T47D (cell line): ENCODE measurements at regions not wholly inside any gene's neighbourhood (a gene's known extent, or its start where the extent isn't known, plus 50 kb on each side); places are given as distances from the start of the nearest gene placed in this dataset.

Source experiments
- DNase-seq, 2 experiments: peaks; one replicate each; pipeline versions ENCODE4 v3.0.0 to v3.0.0-alpha.2; 2011 to 2012; ENCODE audit warnings: low read depth in 1 of 2, low spot score in 1 of 2
- JUND ChIP-seq: IDR thresholded peaks from 2 replicates; pipeline ENCODE4 v1.6.1; 2012; ENCODE audit warnings: low read depth
- in situ Hi-C: cut with HindIII; loops from 2 replicates; pipeline ENCODE4 v1.10.0; 2016; ENCODE audit warnings: low sequenced_read_pairs, low pct_unique_long_range_greater_than_20kb

- DNase-seq, result no peak
- in situ Hi-C loops, result no loop called here
- TF ChIP-seq JUND, result no peak
These were observed 141.0 kb downstream of the NR4A2 start for GRCh38 chr2:156191527-156191926.

- no peak for DNase-seq
- no peak for TF ChIP-seq JUND
- in situ Hi-C loops, result no loop called here
These were observed 142.0 kb downstream of the NR4A2 start for GRCh38 chr2:156190517-156190916.

GRCh38 chr2:156189584-156189983 is 142.9 kb downstream of the NR4A2 start:
- in situ Hi-C loops, result no loop called here
- no peak for DNase-seq
- TF ChIP-seq JUND, result no peak

GRCh38 chr2:156189143-156189542 is 143.4 kb downstream of the NR4A2 start:
- DNase-seq, result no peak
- TF ChIP-seq JUND, result no peak
- in situ Hi-C loops, result no loop called here

GRCh38 chr2:156182132-156182531 is 150.4 kb downstream of the NR4A2 start:
- in situ Hi-C loops, result no loop called here
- TF ChIP-seq JUND, result 0 out of 2 replicates have a peak, but pooled peaks have one; percentile 16
- peak; percentile 21 to 96 for DNase-seq

GRCh38 chr2:156181208-156181607 is 151.3 kb downstream of the NR4A2 start:
- no peak for TF ChIP-seq JUND
- no peak for DNase-seq
- in situ Hi-C loops, result no loop called here

- no peak for DNase-seq
- TF ChIP-seq JUND, result no peak
- in situ Hi-C loops, result no loop called here
These were observed 154.9 kb downstream of the NR4A2 start for GRCh38 chr2:156177654-156178053.

GRCh38 chr2:156175946-156176345 is 156.6 kb downstream of the NR4A2 start:
- DNase-seq, result peak in 1 of 2 experiments; percentile 73
- in situ Hi-C loops, result no loop called here
- TF ChIP-seq JUND, result no peak

- no peak for DNase-seq
- no peak for TF ChIP-seq JUND
- in situ Hi-C loops, result no loop called here
These were observed 161.6 kb downstream of the NR4A2 start for GRCh38 chr2:156170929-156171328.

GRCh38 chr2:156165742-156166141 is 166.8 kb downstream of the NR4A2 start:
- DNase-seq, result peak in 1 of 2 experiments; percentile 35
- no peak for TF ChIP-seq JUND
- in situ Hi-C loops, result no loop called here

- in situ Hi-C loops, result no loop called here
- no peak for TF ChIP-seq JUND
- DNase-seq, result no peak
These were observed 168.3 kb downstream of the NR4A2 start for GRCh38 chr2:156164091-156164720.

- TF ChIP-seq JUND, result no peak
- no peak for DNase-seq
- in situ Hi-C loops, result no loop called here
These were observed 173.7 kb downstream of the NR4A2 start for GRCh38 chr2:156158808-156159207.

- TF ChIP-seq JUND, result no peak
- in situ Hi-C loops, result no loop called here
- DNase-seq, result no peak
These were observed 174.9 kb downstream of the NR4A2 start for GRCh38 chr2:156157670-156158069.

GRCh38 chr2:156156580-156156979 is 175.9 kb downstream of the NR4A2 start:
- DNase-seq, result no peak
- TF ChIP-seq JUND, result no peak
- in situ Hi-C loops, result no loop called here
